ENCODE measurements at regions not wholly inside any gene's neighbourhood (a gene's known extent, or its start where the extent isn't known, plus 50 kb on each side); places are given as distances from the start of the nearest gene placed in this dataset.

GRCh38 chr6:154614101-154614500, 103.6 kb upstream of the CNKSR3 start:
- TF ChIP-seq CTCF (IDR thresholded peaks at IDR 0.05 in 8 of 11, conservative IDR thresholded peaks at IDR 0.05 in 3 of 11) (no peak), POLR2AphosphoS5 (IDR thresholded peaks at IDR 0.05) (no peak)
